DMS 273 (cell line): ENCODE measurements at regions not wholly inside any gene's neighbourhood (a gene's known extent, or its start where the extent isn't known, plus 50 kb on each side); places are given as distances from the start of the nearest gene placed in this dataset.

Experiments used
- DNase-seq: peaks from one replicate; lab custom pipeline; 2025; ENCODE audit not compliant: unreplicated experiment; lab: John Stamatoyannopoulos, UW

- no peak for DNase-seq
These were observed 61.0 kb upstream of the DCAF8L1 start for GRCh38 chrX:28042260-28042659.

- DNase-seq = no peak
These were observed 58.0 kb upstream of the DCAF8L1 start for GRCh38 chrX:28039258-28039657.
